Esophagus squamous epithelium (tissue), 4 donors: ENCODE measurements at regions not wholly inside any gene's neighbourhood (a gene's known extent, or its start where the extent isn't known, plus 50 kb on each side); places are given as distances from the start of the nearest gene placed in this dataset.

Experiments
- CTCF ChIP-seq, 6 experiments: fragments of 450-650 bp in 4 of 6; fragments of 200-600 bp in 2 of 6; sonication (generic) in 2 of 6; IDR thresholded peaks; one replicate each; pipeline ENCODE4 v1.5.1; 2016 to 2019; ENCODE audit warnings: antibody characterized with exemption in 6 of 6, mild to moderate bottlenecking in 4 of 6, moderate library complexity in 4 of 6
- POLR2A ChIP-seq, 4 donors: fragments of 450-650 bp; IDR thresholded peaks; one replicate each; pipeline ENCODE4 v1.6.1; 2017; ENCODE audit warnings: antibody characterized with exemption in 4 of 4, mild to moderate bottlenecking in 4 of 4, moderate library complexity in 3 of 4

DNA sequence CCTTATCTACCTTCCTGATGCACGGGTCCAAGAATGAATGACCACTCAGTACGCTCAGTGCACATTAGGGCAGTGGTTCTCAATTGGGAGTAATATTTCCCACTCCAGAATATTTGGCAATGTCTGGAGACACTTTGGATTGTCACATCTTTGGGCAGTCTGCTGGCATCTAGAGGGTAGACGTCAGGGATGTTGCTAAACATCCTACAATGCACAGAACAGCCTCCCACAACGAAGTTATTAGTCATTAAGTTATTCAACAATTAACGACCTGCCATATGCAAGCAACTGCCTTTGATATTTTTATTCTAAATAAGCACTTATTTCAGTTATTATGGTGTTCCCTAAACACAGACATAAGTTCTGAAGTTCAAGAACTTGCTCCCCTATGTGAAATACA is 669.3 kb downstream of the TOX3 start:
- TF ChIP-seq CTCF (IDR thresholded peaks at IDR 0.05) (no peak), POLR2A (IDR thresholded peaks at IDR 0.05) (no peak)
